ENCODE measurements at regions not wholly inside any gene's neighbourhood (a gene's known extent, or its start where the extent isn't known, plus 50 kb on each side); places are given as distances from the start of the nearest gene placed in this dataset.

- no peak for TF ChIP-seq CTCF (conservative IDR thresholded peaks at IDR 0.05)
- Mint-ChIP-seq H3K9me3 (no peaks in the 10 kb centered on the region), H3K4me1 (peaks cover 3% of the 10 kb centered on the region), H3K27ac (no peak overlapping the region), H3K36me3 (ENCODE audit: low read depth) (no peaks in the 10 kb centered on the region), H3K27me3 (ENCODE audit: insufficient read depth) (no peaks in the 10 kb centered on the region), H3K4me3 (no peak overlapping the region)
- H3K9ac ChIP-seq (ENCODE audit: extremely low read depth, low read length, poor library complexity, severe bottlenecking): no peak overlapping the region
- H3K27ac ChIP-seq (ENCODE audit: low read depth, low read length): no peak overlapping the region
- no peaks in the 10 kb centered on the region for H3K36me3 ChIP-seq (ENCODE audit: control insufficient read depth, insufficient read depth, low read length)
- DNase-seq: peak; percentile 50
- no peaks in the 10 kb centered on the region for H3K4me1 ChIP-seq (ENCODE audit: control insufficient read depth, insufficient read depth, low read length)
- 93 to 96% methylated on average over 7 to 13 of the region's 13 CpGs for WGBS, 2 experiments (ENCODE audit: insufficient coverage in 1 of 2, insufficient read length in 1 of 2)
- H3K27me3 ChIP-seq (ENCODE audit: control insufficient read depth, insufficient read depth, low read length, poor library complexity, severe bottlenecking): no peaks in the 10 kb centered on the region
- no peaks in the 10 kb centered on the region for H3K9me3 ChIP-seq (ENCODE audit: control insufficient read depth, low read length)
- no peak overlapping the region for H3K4me3 ChIP-seq (ENCODE audit: low read length)
Measured at GRCh38 chr6:22349051-22349450, 52.2 kb upstream of the PRL start.

- Histone ChIP-seq H3K27ac (ENCODE audit: low read depth, low read length) (no peak overlapping the region), H3K27me3 (ENCODE audit: control insufficient read depth, insufficient read depth, low read length, poor library complexity, severe bottlenecking) (no peaks in the 10 kb centered on the region), H3K4me3 (ENCODE audit: low read length) (no peak overlapping the region), H3K9ac (ENCODE audit: extremely low read depth, low read length, poor library complexity, severe bottlenecking) (no peak overlapping the region), H3K9me3 (ENCODE audit: control insufficient read depth, low read length) (no peaks in the 10 kb centered on the region), H3K4me1 (ENCODE audit: control insufficient read depth, insufficient read depth, low read length) (no peaks in the 10 kb centered on the region), H3K36me3 (ENCODE audit: control insufficient read depth, insufficient read depth, low read length) (no peaks in the 10 kb centered on the region)
- Mint-ChIP-seq H3K4me3 (no peak overlapping the region), H3K27ac (no peak overlapping the region), H3K9me3 (no peaks in the 10 kb centered on the region), H3K27me3 (ENCODE audit: insufficient read depth) (no peaks in the 10 kb centered on the region), H3K36me3 (ENCODE audit: low read depth) (no peaks in the 10 kb centered on the region), H3K4me1 (peaks cover 3% of the 10 kb centered on the region)
- no peak for DNase-seq
- no peak for TF ChIP-seq CTCF (conservative IDR thresholded peaks at IDR 0.05)
Measured at GRCh38 chr6:22349528-22349927, 52.7 kb upstream of the PRL start.

GRCh38 chr6:22350109-22350508 is 53.3 kb upstream of the PRL start:
- no peak overlapping the region for H3K27ac Mint-ChIP-seq
- H3K4me1 Mint-ChIP-seq: peaks cover 3% of the 10 kb centered on the region
- H3K4me3 ChIP-seq (ENCODE audit: low read length): no peak overlapping the region
- TF ChIP-seq CTCF (conservative IDR thresholded peaks at IDR 0.05): no peak
- no peaks in the 10 kb centered on the region for H3K36me3 Mint-ChIP-seq (ENCODE audit: low read depth)
- H3K4me1 ChIP-seq (ENCODE audit: control insufficient read depth, insufficient read depth, low read length): no peaks in the 10 kb centered on the region
- H3K4me3 Mint-ChIP-seq: no peak overlapping the region
- no peaks in the 10 kb centered on the region for H3K36me3 ChIP-seq (ENCODE audit: control insufficient read depth, insufficient read depth, low read length)
- H3K27me3 Mint-ChIP-seq (ENCODE audit: insufficient read depth): no peaks in the 10 kb centered on the region
- DNase-seq: no peak
- H3K27me3 ChIP-seq (ENCODE audit: control insufficient read depth, insufficient read depth, low read length, poor library complexity, severe bottlenecking): no peaks in the 10 kb centered on the region
- H3K27ac ChIP-seq (ENCODE audit: low read depth, low read length): no peak overlapping the region
- no peaks in the 10 kb centered on the region for H3K9me3 Mint-ChIP-seq
- WGBS, 2 experiments (ENCODE audit: insufficient coverage in 1 of 2, insufficient read length in 1 of 2): 80% methylated on average over 1 of the region's 1 CpG; no CpG with 5 or more reads in 1 of the 2 experiments
- H3K9ac ChIP-seq (ENCODE audit: extremely low read depth, low read length, poor library complexity, severe bottlenecking): no peak overlapping the region
- no peaks in the 10 kb centered on the region for H3K9me3 ChIP-seq (ENCODE audit: control insufficient read depth, low read length)
